Epithelial cell of proximal tubule (primary cell): ENCODE measurements at regions not wholly inside any gene's neighbourhood (a gene's known extent, or its start where the extent isn't known, plus 50 kb on each side); places are given as distances from the start of the nearest gene placed in this dataset.

Experiments
- DNase-seq: peaks from one replicate; pipeline ENCODE4 v3.0.0-alpha.2; 2011; ENCODE audit warnings: low read depth
- H3K4me3 ChIP-seq: 2 replicates; pipeline ENCODE4 v1.5.1; 2011; ENCODE audit warnings: low read depth, mild to moderate bottlenecking, low read length
- TF ChIP-seq, protein P1 (sequence below): conservative IDR thresholded peaks from 2 replicates; pipeline ENCODE4 v1.5.1; 2012; ENCODE audit warnings: low read depth, mild to moderate bottlenecking, low read length

- no peak for DNase-seq
- TF ChIP-seq, protein P1, sequence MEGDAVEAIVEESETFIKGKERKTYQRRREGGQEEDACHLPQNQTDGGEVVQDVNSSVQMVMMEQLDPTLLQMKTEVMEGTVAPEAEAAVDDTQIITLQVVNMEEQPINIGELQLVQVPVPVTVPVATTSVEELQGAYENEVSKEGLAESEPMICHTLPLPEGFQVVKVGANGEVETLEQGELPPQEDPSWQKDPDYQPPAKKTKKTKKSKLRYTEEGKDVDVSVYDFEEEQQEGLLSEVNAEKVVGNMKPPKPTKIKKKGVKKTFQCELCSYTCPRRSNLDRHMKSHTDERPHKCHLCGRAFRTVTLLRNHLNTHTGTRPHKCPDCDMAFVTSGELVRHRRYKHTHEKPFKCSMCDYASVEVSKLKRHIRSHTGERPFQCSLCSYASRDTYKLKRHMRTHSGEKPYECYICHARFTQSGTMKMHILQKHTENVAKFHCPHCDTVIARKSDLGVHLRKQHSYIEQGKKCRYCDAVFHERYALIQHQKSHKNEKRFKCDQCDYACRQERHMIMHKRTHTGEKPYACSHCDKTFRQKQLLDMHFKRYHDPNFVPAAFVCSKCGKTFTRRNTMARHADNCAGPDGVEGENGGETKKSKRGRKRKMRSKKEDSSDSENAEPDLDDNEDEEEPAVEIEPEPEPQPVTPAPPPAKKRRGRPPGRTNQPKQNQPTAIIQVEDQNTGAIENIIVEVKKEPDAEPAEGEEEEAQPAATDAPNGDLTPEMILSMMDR, result no peak
- no peak overlapping the region for H3K4me3 ChIP-seq
Measured at GRCh38 chr5:174326372-174326771, 280.9 kb downstream of the NSG2 start.

DNA sequence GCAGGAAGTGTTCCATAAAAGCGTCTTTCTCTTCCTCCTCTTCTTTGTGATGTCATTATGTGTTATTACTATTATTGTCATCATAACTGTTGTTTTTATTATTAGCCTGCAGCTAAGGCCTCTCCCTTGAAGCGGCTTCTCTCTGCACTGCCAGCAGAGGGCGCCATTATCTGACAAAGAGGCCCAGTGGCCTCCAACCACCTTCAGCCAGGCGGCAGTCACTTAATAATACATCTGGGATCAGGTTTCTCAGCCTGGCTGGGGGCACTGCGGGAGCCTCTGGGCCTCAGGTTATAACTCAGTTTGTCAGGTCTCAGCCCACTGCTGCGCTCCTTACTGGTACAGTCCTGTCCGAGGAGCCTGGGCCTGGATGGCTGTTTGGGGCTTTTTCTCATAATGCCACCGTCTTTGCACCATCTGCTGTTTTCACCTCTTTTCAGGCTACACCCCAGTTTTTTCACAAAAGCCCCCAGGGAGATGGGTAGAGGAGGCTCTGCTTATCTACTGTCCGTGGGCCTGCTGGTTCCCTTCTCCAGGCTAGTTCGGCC, 281.9 kb downstream of the NSG2 start:
- no peak for DNase-seq
- no peak overlapping the region for H3K4me3 ChIP-seq
- TF ChIP-seq, protein P1, result peak; percentile 83

- DNase-seq, result no peak
- no peak overlapping the region for H3K4me3 ChIP-seq
- TF ChIP-seq, protein P1, result no peak
Measured at GRCh38 chr5:174327896-174328295, 282.4 kb downstream of the NSG2 start.

GRCh38 chr5:174328631-174329299, 283.3 kb downstream of the NSG2 start:
- TF ChIP-seq, protein P1, result no peak
- H3K4me3 ChIP-seq, result no peak overlapping the region
- DNase-seq, result no peak

GRCh38 chr5:174329738-174330137, 284.2 kb downstream of the NSG2 start:
- no peak overlapping the region for H3K4me3 ChIP-seq
- DNase-seq, result no peak
- TF ChIP-seq, protein P1, result no peak

DNA sequence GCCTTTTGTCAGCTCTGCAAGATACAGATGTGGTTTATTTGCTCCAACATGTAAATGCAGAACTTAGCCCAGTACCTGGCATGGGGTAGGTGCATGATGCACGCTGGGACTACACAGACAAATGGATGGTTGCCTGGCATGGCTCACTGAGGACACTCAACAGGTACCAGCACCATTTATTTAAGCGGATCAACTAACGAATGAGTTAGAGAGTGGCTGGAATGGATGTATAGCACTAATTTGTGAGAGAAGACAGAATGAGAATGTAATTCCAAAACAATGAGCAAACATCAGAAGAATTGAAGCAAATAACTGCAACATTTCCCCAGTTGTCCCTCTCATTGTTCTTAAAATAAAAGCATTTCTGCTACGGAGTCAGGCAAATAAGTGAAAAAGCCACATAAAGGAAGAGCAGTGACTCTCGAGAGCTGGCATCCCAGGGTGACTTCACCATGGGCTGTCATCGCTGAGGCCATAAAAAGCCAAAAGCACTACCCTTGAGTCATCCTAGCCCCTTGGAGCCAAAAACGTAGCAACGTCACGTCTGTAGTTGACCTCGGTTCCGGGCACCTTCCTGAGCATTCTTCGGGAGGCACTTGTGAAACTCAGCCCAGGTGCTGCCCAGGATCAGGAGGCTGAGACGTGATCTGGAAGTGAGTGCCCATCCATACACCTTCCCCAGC, 290.3 kb downstream of the NSG2 start:
- H3K4me3 ChIP-seq, result no peak overlapping the region
- no peak for DNase-seq
- TF ChIP-seq, protein P1, result no peak

DNA sequence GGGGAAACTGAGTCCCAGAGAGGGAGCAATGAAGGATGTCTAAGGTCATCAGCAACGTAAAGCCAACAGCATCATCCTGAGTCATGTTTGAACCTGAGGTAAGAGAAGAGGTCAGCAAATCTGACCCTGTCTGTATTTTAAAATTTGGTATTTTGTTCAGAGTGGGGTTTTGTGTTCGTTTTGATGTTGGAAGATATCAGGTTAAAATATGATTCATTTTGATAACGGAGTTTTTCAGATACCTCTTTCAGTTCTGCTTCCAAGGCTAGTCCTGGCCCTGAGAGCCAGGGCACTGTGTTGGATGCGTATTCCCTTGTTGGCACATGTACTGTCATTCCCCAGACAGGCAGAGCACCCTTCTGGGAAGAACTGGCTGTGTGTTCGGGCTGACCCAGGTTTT, 291.0 kb downstream of the NSG2 start:
- TF ChIP-seq, protein P1, result no peak
- H3K4me3 ChIP-seq, result no peak overlapping the region
- DNase-seq, result no peak
